GM19328 (cell line): ENCODE measurements at regions not wholly inside any gene's neighbourhood (a gene's known extent, or its start where the extent isn't known, plus 50 kb on each side); places are given as distances from the start of the nearest gene placed in this dataset.

Experiments used
- ATAC-seq: cut with Tn5 transposase; IDR thresholded peaks from one replicate; pipeline ENCODE4 v1.9.1; 2021; ENCODE audit warnings: mild to moderate bottlenecking, moderate library complexity; ENCODE audit not compliant: unreplicated experiment

DNA sequence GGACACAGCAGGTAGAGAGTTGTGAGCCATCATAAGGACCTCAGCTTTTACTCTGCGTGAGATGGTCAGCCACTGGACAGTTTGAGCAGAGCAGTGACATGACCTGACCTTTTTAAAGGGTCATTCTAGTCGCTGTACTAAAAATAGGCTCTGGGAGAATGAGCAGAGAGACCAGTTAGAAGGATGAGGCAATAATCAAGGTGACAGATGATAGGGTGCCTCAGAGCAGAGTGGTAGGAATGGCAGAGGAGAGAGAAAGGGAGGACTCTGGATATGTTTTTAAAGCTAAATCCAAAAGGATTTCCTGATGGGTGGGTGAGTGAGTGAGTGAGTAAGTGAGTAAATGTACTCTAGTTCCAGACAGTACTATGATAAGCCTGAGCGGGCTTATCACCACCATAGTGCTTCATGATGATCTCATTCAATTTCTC lies 83.6 kb upstream of the ARHGAP5 start:
- ATAC-seq, result no peak

DNA sequence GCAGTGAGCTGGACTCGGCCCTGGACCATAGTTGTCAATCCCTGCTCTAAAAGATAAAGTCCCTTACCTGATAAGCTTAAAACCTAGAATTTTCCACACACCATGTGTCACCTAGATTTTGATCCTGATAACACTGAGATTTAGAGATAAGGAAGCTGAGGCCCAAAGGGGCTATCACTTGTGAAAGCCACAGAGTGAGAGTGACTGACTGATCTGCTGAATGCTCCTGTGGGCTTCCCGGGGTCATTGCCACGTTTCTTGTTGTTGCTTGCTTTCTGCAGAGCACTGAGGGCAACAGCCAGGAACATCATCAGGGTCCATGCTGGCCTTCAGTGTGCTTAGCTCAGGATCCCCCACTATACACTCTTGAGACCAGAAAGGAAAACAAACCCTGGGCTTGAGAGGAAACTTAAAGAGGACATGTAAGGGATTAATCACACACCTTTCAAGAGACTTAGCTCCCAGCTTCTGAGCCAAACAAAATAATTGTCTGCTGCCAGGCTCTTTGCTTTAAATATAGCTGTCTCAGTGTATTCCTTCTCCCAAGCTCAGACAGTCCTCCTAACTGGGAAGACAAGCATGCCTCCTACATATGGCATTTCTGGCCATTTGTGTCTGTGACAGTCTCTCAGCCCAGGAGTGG lies 82.6 kb upstream of the ARHGAP5 start:
- ATAC-seq, result no peak

DNA sequence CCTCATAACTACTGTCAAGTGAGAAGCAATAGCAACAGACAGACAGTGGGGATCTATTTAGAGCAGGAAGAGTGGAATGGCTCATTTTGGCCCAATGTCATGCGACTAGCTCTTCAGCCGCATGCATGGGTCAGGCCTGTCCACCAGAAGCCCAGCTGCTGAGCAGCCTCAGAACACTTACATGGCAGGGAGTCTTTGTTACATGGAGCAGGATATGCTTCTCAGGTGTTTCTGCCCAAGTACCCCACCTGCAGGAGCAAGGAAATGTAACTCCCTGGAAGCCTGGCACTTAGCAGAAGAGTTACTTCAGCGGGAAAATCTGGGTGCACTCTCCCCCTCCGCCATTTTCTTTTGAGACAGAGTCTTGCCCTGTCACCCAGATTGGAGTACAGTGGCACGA lies 73.5 kb upstream of the ARHGAP5 start:
- ATAC-seq, result no peak

DNA sequence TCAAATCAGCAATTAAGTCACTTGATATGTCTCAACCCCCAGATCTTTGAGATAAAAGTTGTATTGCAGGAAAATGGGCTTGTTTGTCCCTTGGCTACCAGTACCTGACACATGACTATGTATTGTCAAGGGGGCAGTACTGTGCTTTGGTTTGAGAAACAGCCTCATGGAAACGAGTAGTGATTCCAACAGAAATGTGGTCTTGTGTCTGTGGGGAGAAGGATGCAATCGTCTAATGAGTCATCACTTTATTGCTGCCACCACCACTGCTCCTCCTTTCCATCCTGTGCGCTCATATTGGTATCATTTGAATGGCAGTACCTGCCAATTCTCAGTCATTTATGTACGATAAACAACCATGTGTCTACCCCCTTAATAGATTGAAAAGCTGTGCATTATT lies 72.8 kb upstream of the ARHGAP5 start:
- ATAC-seq, result no peak

DNA sequence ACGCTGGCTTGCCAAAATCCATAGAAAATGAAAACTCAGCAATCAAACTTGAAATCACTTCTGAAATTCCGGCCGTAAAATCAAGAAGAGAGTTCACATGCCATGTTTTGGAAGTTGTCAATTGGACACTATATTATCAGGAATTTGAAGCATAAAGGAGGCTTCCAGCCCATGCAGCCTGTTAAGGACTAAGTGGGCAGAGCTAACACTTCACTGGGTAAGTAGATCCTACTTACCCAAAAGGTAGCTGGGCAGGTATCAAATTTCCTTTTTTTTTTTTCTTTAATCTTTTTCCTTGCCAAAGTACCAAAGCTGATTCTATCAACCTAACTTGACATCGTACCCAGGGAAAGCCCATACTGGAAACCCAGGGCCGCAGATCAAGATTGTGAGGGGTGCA lies 71.5 kb upstream of the ARHGAP5 start:
- ATAC-seq, result no peak

DNA sequence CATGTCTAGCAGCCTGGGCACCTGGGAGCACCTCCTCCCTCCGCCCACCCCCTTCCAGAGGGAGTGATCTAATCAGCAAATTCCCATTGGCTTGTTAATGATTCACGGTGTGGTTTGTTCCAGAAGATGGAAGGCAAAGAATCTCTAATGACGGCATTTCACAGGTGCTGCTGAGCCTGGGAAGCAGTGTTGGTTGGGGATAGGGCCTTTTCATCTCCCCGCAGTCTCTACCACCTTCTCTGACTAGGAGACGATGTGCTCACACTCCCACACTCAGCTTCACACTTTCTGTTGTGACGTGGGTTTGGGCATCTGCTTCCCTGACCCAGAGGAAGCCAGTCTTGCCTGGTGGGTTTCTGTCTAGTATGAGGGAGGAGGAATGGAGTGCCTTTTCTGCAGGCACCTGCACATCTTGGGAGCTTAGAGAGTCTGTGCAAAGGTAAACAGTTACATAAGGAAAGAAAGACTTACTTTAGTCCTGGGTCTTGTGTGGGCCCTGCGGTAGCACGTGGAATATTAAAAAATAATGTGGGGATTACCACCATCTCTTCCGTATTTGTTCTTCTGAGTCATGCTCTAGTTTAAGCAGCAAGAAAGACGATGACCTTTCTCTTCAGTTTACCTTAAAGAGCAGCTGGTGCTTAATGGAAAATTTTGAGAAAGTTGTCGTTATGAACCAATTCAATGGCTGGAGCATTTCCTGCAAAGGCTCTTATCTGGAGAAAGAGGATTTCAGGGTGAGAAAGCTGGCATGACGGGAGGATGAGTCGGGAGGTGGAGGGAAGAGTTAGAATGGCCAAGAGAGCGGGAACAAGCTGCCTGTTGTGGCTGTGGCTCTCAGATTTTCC lies 70.6 kb upstream of the ARHGAP5 start:
- ATAC-seq, result no peak

DNA sequence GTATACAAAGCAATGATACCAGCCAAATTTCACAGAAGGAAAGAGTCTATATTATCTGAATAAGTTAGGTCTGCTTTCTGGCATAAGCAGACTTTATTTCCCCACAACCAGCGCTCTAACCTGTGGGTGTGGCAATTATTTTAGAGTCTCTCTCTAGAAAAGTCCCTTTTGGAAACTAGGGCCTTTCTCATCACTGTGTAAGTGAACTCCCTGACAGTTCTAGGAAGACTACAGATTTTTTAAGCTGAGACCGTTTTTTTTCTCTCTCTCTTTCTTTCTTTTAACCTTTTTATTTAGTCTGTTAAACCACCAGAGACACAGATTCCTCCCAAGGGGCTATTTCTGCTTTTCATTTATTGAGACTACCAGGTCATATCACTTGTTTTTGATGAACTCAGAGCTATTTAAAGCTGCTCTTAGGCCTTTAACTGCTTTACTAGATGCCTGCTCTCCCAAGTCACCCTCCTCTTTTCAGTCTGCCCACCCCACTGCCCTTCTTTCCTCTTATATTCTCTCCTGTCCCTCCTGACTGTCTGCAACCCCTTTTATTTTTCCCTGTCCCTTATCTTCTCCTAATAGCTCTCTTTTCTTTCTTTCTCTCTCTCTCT lies 69.2 kb upstream of the ARHGAP5 start:
- ATAC-seq, result no peak

DNA sequence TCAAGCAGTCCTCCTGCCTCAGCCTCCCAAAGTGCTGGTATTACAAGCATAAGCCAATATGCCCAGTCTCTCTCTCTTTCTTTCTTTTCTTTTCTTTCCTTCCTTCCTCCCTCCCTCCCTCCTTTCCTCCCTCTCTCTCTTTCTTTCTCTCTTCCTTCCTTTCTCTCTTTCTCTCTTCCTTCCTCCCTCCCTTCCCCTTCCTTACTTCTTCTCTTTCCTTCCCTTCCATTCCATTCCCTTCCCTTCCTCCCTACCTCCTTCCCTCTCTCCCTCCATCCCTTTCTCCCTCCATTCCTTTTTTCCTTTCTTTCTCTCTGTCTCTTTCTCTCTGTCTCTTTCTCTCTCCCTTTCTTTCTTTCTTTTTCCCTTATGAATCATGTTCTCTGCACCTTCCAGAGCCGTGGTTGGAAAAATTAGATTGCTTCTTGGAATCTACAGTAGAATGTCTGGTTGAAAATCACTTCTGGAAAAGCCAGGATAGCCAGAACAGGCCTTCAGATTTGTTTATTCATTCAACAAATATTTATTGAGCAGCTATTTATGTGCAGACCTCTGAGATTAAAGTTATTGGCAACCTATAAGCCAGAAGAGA lies 68.4 kb upstream of the ARHGAP5 start:
- no peak for ATAC-seq

DNA sequence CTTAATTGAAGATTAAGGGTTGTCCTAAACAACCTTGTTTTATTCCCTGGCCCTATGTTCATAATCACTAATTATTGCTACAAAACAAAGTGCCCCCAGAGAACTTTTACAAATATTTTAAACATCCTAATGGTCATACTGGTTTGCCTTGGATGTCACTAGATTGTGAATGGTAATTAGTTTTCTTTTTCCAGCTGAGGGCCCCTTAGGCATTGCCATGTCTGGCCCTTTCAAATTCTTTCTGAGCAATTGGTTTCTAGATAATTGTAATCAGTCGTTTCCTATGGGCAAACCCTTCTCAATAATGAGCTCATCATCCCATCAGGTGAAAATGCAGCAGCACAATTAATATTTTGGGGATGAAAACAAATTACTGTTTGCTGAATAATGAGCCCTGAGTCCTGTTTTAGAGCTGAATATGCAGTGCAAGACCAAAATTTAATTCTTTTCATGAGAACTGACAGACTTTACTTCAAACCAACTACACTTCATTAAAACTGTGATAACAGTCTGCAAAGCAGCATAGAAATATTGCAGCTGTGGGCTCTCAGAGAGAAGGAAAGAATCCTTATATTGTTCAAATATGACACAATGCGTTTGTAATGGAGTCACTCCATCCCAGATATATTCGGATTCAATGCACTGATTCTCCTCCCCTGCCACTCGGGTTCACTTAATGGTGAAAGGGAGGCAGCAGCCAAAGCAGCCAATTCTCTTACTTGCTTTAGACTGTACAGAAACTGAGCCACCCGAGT lies 67.7 kb upstream of the ARHGAP5 start:
- no peak for ATAC-seq

DNA sequence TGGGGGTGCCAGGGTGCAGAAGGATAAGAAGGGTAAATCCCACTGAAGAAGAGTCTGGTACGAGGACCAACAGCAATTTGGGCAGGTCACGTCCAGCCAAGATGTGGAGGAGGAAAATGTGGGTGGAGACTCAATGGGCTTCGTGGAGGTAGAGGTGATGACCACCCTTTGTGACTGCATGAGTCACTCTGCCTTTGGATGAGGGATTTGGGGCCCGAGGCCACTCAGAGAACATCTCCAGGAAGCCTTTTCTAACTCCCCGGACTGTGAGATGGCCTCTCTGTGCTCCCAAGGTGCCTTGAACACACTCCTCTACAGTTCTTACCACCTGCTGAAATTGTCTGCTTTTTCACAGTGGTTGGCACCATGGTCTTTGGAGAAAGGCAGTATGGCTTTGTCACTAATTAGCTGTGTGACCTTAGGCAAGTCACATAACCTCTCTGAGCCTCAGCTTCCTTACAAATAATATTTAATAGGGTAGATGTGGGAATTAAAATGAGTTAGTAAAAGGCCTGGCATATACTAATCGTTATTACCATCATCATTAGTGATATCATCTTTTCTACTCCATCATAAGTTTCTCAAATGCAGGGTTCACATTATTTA lies 67.0 kb upstream of the ARHGAP5 start:
- no peak for ATAC-seq

DNA sequence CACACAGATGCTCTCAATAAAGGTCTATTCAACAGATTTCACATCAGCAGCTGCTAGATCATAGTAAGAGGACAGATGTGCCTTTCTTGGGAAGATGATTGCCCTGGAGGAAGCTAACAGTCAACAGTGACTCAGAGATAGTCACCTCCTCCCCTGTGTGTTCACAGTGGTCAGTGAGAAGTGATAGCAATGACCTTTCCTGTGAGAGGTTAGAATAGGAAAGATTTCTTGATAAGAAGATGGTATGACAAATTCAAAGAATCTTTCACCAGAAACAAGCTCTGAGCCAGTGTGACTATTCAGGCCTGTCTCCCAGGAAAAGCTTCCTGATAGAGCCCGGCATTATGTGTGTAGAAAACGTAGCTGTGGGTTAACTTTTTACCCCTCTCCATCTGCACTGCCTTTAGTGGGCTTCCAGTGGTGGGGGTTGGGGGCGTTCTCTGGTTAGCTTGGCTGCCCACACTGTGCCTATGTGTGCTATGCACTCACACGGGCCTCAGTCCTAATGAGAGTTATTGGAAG lies 66.4 kb upstream of the ARHGAP5 start:
- no peak for ATAC-seq

DNA sequence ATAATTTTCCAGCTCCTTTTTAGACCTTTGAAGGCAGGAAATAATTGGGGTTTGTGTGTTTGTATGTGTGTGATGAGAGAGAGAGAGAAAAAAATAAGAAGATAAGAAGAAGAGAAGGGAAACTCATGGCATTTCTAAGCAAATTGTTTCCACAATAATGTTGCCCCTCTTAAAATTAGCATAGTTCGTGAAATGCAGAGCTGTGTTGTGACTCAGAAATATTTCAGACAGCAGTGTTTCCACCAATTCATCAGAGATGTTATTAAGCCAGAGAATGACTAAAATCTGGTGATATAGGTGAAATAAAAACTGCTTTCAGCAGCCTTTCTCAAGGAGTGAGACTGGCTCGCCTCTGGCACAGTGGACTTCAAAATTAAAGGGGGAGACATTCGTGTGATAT lies 65.9 kb upstream of the ARHGAP5 start:
- ATAC-seq, result no peak

DNA sequence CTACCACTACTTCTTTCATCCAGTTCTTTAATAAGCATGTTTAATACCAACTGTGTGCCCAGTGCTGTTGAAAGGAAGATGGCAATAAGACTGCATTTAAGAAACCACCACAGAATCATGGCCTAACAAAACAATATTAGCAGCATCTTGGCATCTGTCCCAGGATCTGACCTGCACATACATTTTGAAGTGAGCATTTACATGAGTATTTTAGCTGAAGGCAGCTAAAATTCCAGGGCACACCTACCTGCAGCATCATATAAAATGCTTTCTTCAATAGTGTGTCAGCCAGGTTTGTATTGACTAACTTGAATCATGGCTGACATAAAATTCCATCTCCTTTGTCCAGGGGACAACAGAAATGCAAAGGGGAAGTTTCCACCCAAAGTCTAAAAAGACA lies 65.0 kb upstream of the ARHGAP5 start:
- ATAC-seq, result no peak

DNA sequence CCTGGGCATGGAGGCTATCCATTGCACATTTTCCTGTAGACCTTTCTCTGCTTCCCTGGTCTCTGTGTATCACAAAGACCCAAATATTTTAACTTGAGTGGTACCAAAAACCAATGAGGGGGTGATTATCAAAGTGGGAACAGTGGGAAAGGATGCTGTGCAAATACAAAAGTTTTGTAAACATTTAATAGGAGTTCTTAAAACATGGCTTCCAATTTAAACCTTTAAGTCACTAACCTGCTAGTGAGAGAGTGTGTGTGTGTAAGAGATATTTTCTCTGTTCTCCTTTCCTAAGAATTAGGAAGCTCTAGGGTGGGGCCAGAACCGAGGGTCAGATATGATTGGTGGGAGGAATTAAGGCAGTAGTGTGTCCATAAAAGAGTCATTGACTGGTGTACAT lies 64.5 kb upstream of the ARHGAP5 start:
- ATAC-seq, result no peak

DNA sequence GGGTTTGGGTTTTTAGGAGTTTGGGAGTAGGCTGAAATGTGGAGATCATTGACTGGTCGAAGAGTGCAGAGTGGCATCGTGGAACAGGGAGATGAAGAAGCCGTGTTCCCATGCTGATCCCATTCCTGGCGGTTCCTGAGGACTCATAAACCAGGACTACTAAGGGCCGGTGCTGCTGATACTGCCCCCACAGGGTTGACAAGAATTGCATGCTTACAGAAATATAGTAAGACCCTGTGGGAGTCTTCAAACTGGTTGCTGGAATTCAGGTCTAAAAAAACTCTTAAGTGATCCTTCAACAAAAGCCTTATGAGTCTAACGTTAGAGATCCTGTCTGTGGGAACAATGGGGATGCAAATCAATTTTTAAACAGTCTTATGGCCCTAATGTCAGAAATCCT lies 64.0 kb upstream of the ARHGAP5 start:
- ATAC-seq, result no peak

DNA sequence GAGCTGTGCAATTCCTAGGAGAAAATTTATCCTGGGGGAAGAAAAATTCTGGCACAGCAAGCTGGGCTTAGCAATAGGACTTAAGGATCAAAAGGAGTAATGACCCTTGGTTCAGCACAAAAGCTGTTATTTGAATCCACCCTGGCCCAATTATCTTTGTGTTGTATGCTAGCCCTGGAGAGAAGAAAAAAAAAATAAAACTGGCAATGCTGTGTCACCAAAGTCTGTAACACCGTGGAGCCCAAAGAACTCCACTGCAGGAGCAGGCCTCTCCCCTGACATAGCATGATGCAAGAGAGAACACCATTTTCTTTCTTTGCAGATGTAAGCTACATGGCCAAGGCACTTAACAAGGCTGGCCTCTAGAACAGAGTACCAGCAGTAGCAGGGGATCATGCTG lies 63.0 kb upstream of the ARHGAP5 start:
- ATAC-seq, result no peak

DNA sequence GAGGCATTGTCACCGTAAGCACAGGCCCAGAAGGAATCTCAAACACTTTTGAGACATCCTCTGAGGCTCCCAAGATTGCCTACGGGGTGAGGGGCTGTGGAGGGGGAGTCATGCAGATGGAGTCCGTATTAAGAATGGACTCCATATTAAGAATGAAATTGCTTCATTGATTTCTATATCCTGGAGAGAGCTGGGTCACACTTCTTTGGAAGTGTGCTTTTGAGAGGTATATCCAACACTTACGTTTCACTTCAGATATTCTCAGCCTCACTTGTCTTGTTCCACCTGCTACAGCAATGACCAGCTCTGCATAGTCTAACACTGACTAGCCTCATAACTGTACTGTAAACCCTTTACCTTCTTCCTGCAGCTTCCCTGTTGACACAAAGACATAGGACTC lies 62.6 kb upstream of the ARHGAP5 start:
- ATAC-seq, result no peak

DNA sequence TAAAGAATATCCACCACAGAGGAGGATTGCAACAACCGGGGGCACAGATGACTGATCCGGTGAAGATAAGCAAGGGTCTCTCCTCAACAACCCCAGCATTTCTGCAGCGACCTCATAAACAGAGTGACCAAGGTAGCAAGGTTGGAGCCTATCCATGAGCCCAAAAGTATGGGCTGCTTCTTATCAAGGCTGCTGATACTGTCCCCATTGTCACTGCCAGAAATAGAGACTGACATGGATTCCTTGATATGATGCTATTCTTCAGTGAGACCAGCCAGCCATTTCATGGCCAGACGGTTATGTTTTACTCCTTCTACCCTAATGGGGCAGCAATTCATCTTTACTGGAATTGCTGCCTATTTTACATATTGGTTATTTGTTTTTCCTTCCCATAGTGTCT lies 61.9 kb upstream of the ARHGAP5 start:
- no peak for ATAC-seq

DNA sequence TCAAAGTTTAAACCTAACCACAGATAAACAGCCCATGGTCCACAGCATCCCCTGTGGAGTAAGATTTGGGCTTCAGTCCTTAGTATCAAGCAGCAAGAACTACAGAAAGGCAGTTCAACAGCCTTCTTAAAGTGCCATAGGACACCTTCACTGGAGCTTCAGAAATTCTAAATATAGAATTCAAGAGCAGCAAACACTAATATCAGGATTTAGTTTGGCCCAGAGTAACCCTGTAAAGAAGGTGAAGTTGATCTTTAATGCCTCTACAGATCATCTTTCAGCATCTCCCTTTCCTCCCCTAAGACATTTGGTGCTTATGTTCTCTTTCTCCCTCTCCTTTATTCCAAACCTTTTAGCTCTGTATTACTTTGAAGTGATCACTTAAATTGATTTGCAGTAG lies 59.5 kb upstream of the ARHGAP5 start:
- no peak for ATAC-seq

DNA sequence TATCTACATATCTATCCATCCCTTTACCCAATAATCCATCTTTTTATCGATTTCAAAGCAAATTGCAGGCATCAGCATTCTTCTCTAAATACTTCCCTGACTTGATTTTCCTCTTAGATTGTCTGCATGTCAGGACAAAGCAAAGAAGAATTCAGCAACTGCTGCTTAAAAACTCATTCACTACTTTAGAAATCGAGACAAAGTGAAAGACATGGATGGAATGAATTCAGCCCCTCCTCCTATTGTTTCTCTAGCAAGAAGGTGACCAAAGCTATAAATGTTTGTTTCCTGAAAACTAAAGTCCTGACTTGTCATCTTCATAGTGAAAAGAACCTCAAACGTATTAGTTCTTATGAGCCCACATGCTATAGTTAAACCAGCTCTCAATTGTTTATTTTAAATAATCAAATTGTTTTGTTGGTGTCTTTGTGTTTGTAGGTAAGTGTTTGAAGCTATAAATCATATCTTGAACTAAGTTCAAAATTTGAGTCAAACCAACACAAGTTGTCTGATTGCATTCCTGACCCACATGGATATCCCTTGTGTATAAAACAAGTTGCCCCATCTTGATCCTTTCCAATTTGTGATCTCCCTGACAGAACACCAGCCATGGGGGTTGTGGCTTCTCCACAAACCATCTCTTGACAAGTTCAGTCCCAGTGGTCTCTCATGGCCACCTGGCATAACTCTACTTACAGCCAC lies 58.6 kb upstream of the ARHGAP5 start:
- no peak for ATAC-seq
